ENCODE measurements at regions not wholly inside any gene's neighbourhood (a gene's known extent, or its start where the extent isn't known, plus 50 kb on each side); places are given as distances from the start of the nearest gene placed in this dataset.

DNA sequence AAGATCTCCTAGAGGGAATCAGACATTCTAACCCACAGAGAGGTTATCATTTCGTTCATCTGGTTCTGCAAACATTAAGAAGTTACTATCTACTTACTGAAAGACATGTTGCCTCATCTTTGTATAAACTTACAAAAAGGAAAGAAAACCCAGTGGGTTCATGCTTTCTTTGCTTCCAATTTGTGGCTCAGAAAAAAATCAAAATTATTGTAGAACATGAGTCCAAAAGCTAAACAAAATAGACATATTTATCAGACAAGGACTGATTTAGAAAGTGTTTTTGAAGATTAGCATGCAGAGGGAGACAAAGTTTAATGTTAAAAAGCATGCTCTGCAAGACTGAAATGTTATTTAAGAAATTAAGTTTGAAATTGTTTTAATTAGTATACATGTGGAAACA is 123.1 kb downstream of the MBL2 start:
- no peak for TF ChIP-seq BACH2 (CRISPR knock-in tag; IDR thresholded peaks at IDR 0.05; ENCODE audit: borderline replicate concordance)
- TF ChIP-seq TOX (CRISPR knock-in tag; IDR thresholded peaks at IDR 0.05; ENCODE audit: borderline replicate concordance), result no peak
- ATAC-seq, result no peak

DNA sequence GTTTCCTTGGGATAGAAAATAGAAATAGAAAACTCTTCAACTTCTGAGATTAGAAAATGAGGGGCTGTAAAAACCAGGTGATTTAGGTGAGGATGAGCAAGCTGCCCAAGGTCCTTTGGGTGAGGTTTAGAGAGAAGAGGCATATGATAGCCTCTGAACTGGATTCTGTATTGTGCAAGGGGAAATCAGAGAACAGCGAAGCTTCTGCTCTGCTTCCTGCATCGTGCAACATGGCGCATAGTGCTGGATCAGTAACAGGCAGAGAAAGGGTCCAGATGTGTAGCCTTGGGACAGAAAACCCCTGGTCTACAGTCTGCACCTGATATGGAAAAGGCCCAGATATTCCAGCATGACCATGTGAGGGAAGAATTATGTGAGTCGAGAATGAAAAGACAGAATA is 121.7 kb downstream of the MBL2 start:
- ATAC-seq, result no peak
- TF ChIP-seq, protein P1, sequence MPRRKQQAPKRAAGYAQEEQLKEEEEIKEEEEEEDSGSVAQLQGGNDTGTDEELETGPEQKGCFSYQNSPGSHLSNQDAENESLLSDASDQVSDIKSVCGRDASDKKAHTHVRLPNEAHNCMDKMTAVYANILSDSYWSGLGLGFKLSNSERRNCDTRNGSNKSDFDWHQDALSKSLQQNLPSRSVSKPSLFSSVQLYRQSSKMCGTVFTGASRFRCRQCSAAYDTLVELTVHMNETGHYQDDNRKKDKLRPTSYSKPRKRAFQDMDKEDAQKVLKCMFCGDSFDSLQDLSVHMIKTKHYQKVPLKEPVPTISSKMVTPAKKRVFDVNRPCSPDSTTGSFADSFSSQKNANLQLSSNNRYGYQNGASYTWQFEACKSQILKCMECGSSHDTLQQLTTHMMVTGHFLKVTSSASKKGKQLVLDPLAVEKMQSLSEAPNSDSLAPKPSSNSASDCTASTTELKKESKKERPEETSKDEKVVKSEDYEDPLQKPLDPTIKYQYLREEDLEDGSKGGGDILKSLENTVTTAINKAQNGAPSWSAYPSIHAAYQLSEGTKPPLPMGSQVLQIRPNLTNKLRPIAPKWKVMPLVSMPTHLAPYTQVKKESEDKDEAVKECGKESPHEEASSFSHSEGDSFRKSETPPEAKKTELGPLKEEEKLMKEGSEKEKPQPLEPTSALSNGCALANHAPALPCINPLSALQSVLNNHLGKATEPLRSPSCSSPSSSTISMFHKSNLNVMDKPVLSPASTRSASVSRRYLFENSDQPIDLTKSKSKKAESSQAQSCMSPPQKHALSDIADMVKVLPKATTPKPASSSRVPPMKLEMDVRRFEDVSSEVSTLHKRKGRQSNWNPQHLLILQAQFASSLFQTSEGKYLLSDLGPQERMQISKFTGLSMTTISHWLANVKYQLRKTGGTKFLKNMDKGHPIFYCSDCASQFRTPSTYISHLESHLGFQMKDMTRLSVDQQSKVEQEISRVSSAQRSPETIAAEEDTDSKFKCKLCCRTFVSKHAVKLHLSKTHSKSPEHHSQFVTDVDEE (CRISPR knock-in tag; IDR thresholded peaks at IDR 0.05), result no peak
- no peak for TF ChIP-seq TOX (CRISPR knock-in tag; IDR thresholded peaks at IDR 0.05; ENCODE audit: borderline replicate concordance)
- no peak for TF ChIP-seq ZFP30 (CRISPR knock-in tag; IDR thresholded peaks at IDR 0.05)
- TF ChIP-seq TCF4 (CRISPR knock-in tag; IDR thresholded peaks at IDR 0.05; ENCODE audit: borderline replicate concordance), result no peak
- no peak for TF ChIP-seq PPARA (CRISPR knock-in tag; IDR thresholded peaks at IDR 0.05; ENCODE audit: borderline replicate concordance)
- TF ChIP-seq CSDC2 (CRISPR knock-in tag; IDR thresholded peaks at IDR 0.05), result no peak
- TF ChIP-seq RARB (CRISPR knock-in tag; IDR thresholded peaks at IDR 0.05), result no peak
- TF ChIP-seq ZC3H10 (CRISPR knock-in tag; IDR thresholded peaks at IDR 0.05), result no peak
- no peak for TF ChIP-seq ZFP3 (CRISPR knock-in tag; IDR thresholded peaks at IDR 0.05)
- TF ChIP-seq, protein P2, sequence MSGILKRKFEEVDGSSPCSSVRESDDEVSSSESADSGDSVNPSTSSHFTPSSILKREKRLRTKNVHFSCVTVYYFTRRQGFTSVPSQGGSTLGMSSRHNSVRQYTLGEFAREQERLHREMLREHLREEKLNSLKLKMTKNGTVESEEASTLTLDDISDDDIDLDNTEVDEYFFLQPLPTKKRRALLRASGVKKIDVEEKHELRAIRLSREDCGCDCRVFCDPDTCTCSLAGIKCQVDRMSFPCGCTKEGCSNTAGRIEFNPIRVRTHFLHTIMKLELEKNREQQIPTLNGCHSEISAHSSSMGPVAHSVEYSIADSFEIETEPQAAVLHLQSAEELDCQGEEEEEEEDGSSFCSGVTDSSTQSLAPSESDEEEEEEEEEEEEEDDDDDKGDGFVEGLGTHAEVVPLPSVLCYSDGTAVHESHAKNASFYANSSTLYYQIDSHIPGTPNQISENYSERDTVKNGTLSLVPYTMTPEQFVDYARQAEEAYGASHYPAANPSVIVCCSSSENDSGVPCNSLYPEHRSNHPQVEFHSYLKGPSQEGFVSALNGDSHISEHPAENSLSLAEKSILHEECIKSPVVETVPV (CRISPR knock-in tag; IDR thresholded peaks at IDR 0.05), result no peak
- TF ChIP-seq, protein P3, sequence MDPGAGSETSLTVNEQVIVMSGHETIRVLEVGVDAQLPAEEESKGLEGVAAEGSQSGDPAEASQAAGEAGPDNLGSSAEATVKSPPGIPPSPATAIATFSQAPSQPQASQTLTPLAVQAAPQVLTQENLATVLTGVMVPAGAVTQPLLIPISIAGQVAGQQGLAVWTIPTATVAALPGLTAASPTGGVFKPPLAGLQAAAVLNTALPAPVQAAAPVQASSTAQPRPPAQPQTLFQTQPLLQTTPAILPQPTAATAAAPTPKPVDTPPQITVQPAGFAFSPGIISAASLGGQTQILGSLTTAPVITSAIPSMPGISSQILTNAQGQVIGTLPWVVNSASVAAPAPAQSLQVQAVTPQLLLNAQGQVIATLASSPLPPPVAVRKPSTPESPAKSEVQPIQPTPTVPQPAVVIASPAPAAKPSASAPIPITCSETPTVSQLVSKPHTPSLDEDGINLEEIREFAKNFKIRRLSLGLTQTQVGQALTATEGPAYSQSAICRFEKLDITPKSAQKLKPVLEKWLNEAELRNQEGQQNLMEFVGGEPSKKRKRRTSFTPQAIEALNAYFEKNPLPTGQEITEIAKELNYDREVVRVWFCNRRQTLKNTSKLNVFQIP (CRISPR knock-in tag; IDR thresholded peaks at IDR 0.05; ENCODE audit: borderline replicate concordance, low read depth), result no peak
- no peak for TF ChIP-seq SNAI2 (CRISPR knock-in tag; IDR thresholded peaks at IDR 0.05)
- TF ChIP-seq OSR1 (CRISPR knock-in tag; IDR thresholded peaks at IDR 0.05), result no peak
- TF ChIP-seq ZNF70 (CRISPR knock-in tag; IDR thresholded peaks at IDR 0.05), result no peak
- TF ChIP-seq ARNTL (CRISPR knock-in tag; IDR thresholded peaks at IDR 0.05; ENCODE audit: borderline replicate concordance, low read depth), result no peak
- no peak for TF ChIP-seq ZNF8 (CRISPR knock-in tag; IDR thresholded peaks at IDR 0.05)

DNA sequence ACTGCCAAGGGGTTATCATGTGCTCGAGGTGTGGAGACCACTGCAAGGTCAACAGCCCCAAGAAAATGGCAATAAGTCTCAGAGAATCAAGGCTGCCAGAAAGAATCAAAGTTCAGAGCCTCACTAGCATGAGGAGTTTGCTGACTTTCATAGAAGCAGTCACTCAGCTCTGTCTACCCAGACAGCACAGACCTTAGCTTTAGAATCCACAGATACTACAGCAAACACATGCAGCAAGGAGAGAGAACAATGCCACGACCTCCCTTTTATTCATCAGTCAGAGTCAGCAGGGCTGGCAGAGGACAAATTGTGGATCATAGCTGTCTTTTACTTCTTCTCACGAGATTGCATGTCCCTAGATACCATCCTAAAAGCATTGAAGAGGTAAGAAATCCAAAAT is 121.3 kb downstream of the MBL2 start:
- TF ChIP-seq PPARA (CRISPR knock-in tag; IDR thresholded peaks at IDR 0.05; ENCODE audit: borderline replicate concordance), result no peak
- TF ChIP-seq, protein P4, sequence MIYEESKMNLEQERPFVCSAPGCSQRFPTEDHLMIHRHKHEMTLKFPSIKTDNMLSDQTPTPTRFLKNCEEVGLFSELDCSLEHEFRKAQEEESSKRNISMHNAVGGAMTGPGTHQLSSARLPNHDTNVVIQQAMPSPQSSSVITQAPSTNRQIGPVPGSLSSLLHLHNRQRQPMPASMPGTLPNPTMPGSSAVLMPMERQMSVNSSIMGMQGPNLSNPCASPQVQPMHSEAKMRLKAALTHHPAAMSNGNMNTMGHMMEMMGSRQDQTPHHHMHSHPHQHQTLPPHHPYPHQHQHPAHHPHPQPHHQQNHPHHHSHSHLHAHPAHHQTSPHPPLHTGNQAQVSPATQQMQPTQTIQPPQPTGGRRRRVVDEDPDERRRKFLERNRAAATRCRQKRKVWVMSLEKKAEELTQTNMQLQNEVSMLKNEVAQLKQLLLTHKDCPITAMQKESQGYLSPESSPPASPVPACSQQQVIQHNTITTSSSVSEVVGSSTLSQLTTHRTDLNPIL (CRISPR knock-in tag; IDR thresholded peaks at IDR 0.05; ENCODE audit: low read depth), result no peak
- TF ChIP-seq TOX (CRISPR knock-in tag; IDR thresholded peaks at IDR 0.05; ENCODE audit: borderline replicate concordance), result no peak
- no peak for TF ChIP-seq TCF4 (CRISPR knock-in tag; IDR thresholded peaks at IDR 0.05; ENCODE audit: borderline replicate concordance)
- no peak for TF ChIP-seq BACH2 (CRISPR knock-in tag; IDR thresholded peaks at IDR 0.05; ENCODE audit: borderline replicate concordance)
- TF ChIP-seq, protein P2 (CRISPR knock-in tag; IDR thresholded peaks at IDR 0.05), result no peak
- no peak for TF ChIP-seq GLIS3 (CRISPR knock-in tag; IDR thresholded peaks at IDR 0.05)
- no peak for TF ChIP-seq RARB (CRISPR knock-in tag; IDR thresholded peaks at IDR 0.05)
- TF ChIP-seq ZC3H10 (CRISPR knock-in tag; IDR thresholded peaks at IDR 0.05), result no peak
- no peak for TF ChIP-seq SNAI2 (CRISPR knock-in tag; IDR thresholded peaks at IDR 0.05)
- TF ChIP-seq ARNTL (CRISPR knock-in tag; IDR thresholded peaks at IDR 0.05; ENCODE audit: borderline replicate concordance, low read depth), result no peak
- no peak for TF ChIP-seq ZFP3 (CRISPR knock-in tag; IDR thresholded peaks at IDR 0.05)
- TF ChIP-seq CSDC2 (CRISPR knock-in tag; IDR thresholded peaks at IDR 0.05), result no peak
- TF ChIP-seq, protein P1 (CRISPR knock-in tag; IDR thresholded peaks at IDR 0.05), result no peak
- ATAC-seq, result no peak
